Panc1 (cell line): ENCODE measurements at regions not wholly inside any gene's neighbourhood (a gene's known extent, or its start where the extent isn't known, plus 50 kb on each side); places are given as distances from the start of the nearest gene placed in this dataset.

Source experiments
- ATAC-seq: fragments of 200-7000 bp; cut with Tn5 transposase; 2 replicates; pipeline ENCODE4 v1.9.1; 2020; ENCODE audit warnings: mild to moderate bottlenecking, moderate library complexity
- BruUV-seq: library from RNA; stranded (reverse); fragments of 400-500 nt; replicated peaks from 2 replicates; lab custom pipeline; 2021; lab: Mats Ljungman, UMichigan
- CTCF ChIA-PET: fragments of 300-600 bp; sonication (Branson Sonifier 250); formaldehyde crosslinking; loops from one replicate; lab custom pipeline; 2022; ENCODE audit warnings: antibody characterized with exemption; lab: Charles Lee
- POLR2A ChIA-PET: fragments of 300-600 bp; sonication (Branson Sonifier 250); formaldehyde crosslinking; loops from one replicate; lab custom pipeline; 2022; ENCODE audit warnings: antibody characterized with exemption; lab: Charles Lee
- DNase-seq: peaks from one replicate; pipeline ENCODE4 v3.0.0-alpha.2; 2010; ENCODE audit warnings: low read depth, low spot score
- H3K27ac ChIP-seq: 2 replicates; pipeline ENCODE4 v1.5.1; 2011; ENCODE audit warnings: mild to moderate bottlenecking, low read length, inconsistent platforms
- H3K27me3 ChIP-seq: fragments of 200-500 bp; sonication (Bioruptor generic); 2 replicates; pipeline ENCODE4 v1.6.0; 2014; ENCODE audit warnings: low read length, inconsistent platforms; ENCODE audit not compliant: control insufficient read depth, insufficient read depth
- H3K36me3 ChIP-seq: fragments of 200-500 bp; sonication (Bioruptor generic); 2 replicates; pipeline ENCODE4 v1.5.1; 2014; ENCODE audit warnings: inconsistent platforms, mild to moderate bottlenecking, low read length, moderate library complexity; ENCODE audit not compliant: control insufficient read depth, insufficient read depth
- H3K4me1 ChIP-seq: 2 replicates; pipeline ENCODE4 v1.5.1; 2011; ENCODE audit warnings: inconsistent platforms, mild to moderate bottlenecking, low read length, moderate library complexity; ENCODE audit not compliant: control insufficient read depth, insufficient read depth
- H3K4me3 ChIP-seq, 2 experiments: 2 replicates each; pipeline ENCODE4 v1.5.1; 2011 to 2012; ENCODE audit warnings: low read depth in 2 of 2, low read length in 2 of 2, mild to moderate bottlenecking in 2 of 2, inconsistent platforms in 1 of 2, moderate library complexity in 1 of 2
- H3K9me3 ChIP-seq: fragments of 200-500 bp; sonication (Bioruptor generic); 2 replicates; pipeline ENCODE4 v1.5.1; 2014; ENCODE audit warnings: low read depth, mild to moderate bottlenecking, inconsistent platforms, low read length, moderate library complexity; ENCODE audit not compliant: control insufficient read depth, insufficient read depth
- CTCF ChIP-seq: fragments of 450-650 bp; IDR thresholded peaks from 2 replicates; pipeline ENCODE4 v1.5.1; 2017; ENCODE audit warnings: mild to moderate bottlenecking
- POLR2AphosphoS5 ChIP-seq: IDR thresholded peaks from 2 replicates; pipeline ENCODE4 v1.6.1; 2012; ENCODE audit warnings: mild to moderate bottlenecking, low read depth, low read length, moderate library complexity
- SIN3A ChIP-seq: IDR thresholded peaks from 2 replicates; pipeline ENCODE4 v1.6.1; 2012; ENCODE audit warnings: low read depth, mild to moderate bottlenecking, low read length, moderate library complexity, borderline replicate concordance; ENCODE audit not compliant: insufficient read depth
- TCF7L2 ChIP-seq: IDR thresholded peaks from 2 replicates; pipeline ENCODE4 v1.6.1; 2011; ENCODE audit warnings: mild to moderate bottlenecking, low read depth, low read length, inconsistent platforms
- in situ Hi-C: cut with HindIII; loops from 2 replicates; pipeline ENCODE4 v1.10.0; 2016; ENCODE audit warnings: low sequenced_read_pairs, low pct_unique_long_range_greater_than_20kb
- intact Hi-C: fragments of 100-400 bp; cut with micrococcal nuclease; formaldehyde crosslinking; loops from one replicate; pipeline ENCODE4 v1.10.0; 2022; ENCODE audit not compliant: unreplicated experiment
- TF ChIP-seq, protein P1 (sequence below), 2 experiments: IDR thresholded peaks; 2 replicates each; pipeline ENCODE4 v1.6.1; 2011 to 2012; ENCODE audit warnings: low read depth in 2 of 2, control low read depth in 1 of 2, low read length in 1 of 2, mild to moderate bottlenecking in 1 of 2, moderate library complexity in 1 of 2; ENCODE audit not compliant: insufficient read depth in 1 of 2

DNA sequence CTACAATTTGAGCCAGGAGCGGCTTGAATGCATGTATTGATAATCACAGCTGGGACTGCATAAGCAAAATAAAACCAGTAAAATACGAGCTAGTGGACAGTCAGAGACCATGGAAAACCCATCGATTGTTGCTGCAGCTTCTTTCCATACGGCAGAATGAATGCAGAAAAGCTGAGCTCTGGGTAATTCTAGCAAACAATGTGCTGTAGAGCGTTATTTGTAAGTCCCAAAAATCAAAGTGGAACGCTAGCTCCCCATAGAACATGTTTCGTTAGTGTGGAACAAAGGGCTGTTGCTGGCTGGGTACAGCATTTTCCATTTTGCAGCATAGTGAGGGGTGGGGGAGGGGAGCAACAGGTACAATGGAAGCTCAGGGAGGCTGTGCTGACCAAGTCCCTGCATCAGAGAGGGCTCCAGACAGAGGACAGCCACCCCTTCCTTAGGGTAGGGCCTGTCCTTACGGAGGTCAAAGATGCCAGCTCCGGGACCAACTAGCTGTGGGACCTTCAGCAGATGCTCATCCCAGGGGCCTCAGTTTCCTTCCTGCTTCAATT lies 74.1 kb downstream of the BOD1L2 start:
- CTCF ChIA-PET, result no interaction called here
- ATAC-seq (no peak), DNase-seq (no peak)
- POLR2A ChIA-PET, result no interaction called here
- no peak overlapping the region for H3K27ac ChIP-seq
- no peaks in the 10 kb centered on the region for H3K9me3 ChIP-seq
- no peaks in the 10 kb centered on the region for H3K27me3 ChIP-seq
- intact Hi-C loops (no loop called here), in situ Hi-C loops (no loop called here)
- BruUV-seq, result no TSS peak
- no peaks in the 10 kb centered on the region for H3K36me3 ChIP-seq
- TF ChIP-seq POLR2AphosphoS5 (no peak), SIN3A (no peak), TCF7L2 (no peak), CTCF (no peak)
- TF ChIP-seq, protein P1, sequence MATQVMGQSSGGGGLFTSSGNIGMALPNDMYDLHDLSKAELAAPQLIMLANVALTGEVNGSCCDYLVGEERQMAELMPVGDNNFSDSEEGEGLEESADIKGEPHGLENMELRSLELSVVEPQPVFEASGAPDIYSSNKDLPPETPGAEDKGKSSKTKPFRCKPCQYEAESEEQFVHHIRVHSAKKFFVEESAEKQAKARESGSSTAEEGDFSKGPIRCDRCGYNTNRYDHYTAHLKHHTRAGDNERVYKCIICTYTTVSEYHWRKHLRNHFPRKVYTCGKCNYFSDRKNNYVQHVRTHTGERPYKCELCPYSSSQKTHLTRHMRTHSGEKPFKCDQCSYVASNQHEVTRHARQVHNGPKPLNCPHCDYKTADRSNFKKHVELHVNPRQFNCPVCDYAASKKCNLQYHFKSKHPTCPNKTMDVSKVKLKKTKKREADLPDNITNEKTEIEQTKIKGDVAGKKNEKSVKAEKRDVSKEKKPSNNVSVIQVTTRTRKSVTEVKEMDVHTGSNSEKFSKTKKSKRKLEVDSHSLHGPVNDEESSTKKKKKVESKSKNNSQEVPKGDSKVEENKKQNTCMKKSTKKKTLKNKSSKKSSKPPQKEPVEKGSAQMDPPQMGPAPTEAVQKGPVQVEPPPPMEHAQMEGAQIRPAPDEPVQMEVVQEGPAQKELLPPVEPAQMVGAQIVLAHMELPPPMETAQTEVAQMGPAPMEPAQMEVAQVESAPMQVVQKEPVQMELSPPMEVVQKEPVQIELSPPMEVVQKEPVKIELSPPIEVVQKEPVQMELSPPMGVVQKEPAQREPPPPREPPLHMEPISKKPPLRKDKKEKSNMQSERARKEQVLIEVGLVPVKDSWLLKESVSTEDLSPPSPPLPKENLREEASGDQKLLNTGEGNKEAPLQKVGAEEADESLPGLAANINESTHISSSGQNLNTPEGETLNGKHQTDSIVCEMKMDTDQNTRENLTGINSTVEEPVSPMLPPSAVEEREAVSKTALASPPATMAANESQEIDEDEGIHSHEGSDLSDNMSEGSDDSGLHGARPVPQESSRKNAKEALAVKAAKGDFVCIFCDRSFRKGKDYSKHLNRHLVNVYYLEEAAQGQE (IDR thresholded peaks at IDR 0.05; ENCODE audit: insufficient read depth in 1 of 2, low read depth in 2 of 2, low read length in 1 of 2), result no peak
- H3K4me3 ChIP-seq, result no peak overlapping the region
- no peaks in the 10 kb centered on the region for H3K4me1 ChIP-seq

DNA sequence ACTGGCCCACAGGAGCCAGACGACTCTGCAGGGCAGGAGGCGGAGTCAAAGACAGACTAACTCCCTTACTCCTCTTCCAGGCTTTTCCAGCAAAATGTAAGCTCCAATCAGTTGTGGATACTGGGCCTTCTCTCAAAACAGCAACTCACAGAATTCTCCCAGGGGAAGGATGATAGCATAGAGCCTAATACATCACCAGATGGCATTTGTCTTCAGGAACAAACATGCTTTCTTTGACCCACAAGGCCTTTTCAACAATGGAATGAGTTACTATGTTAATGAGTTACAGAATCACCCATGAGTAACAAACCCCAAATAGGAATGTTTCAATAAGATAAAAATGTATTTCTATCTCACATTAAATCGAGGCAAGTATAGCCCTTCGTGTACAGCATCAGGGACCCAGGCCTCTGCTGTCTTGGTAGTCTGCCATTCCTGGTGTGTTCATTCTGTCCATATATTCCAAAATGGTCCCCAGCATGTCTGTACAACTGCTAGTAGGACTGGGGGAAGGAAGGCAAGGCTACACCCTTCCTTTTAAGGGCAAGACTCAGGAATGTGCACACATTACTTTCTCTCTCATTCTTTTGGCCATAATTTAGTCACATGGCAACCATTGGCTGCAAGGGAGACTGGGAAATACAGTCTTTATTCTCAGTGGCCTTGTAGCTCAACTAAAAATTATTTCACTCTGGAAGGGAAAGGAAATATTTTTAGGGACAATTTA lies 76.4 kb downstream of the BOD1L2 start:
- ChIA-PET POLR2A (no interaction called here), CTCF (no interaction called here)
- ATAC-seq (no peak), DNase-seq (no peak)
- TF ChIP-seq SIN3A (no peak), TCF7L2 (no peak), CTCF (no peak), POLR2AphosphoS5 (no peak)
- TF ChIP-seq, protein P1 (IDR thresholded peaks at IDR 0.05; ENCODE audit: insufficient read depth in 1 of 2, low read depth in 2 of 2, low read length in 1 of 2), result no peak
- no peak overlapping the region for H3K4me3 ChIP-seq
- H3K4me1 ChIP-seq, result no peaks in the 10 kb centered on the region
- intact Hi-C loops, result no loop called here
- H3K27ac ChIP-seq, result no peak overlapping the region
- BruUV-seq, result no TSS peak
- no peaks in the 10 kb centered on the region for H3K9me3 ChIP-seq
- H3K36me3 ChIP-seq, result no peaks in the 10 kb centered on the region
- H3K27me3 ChIP-seq, result no peaks in the 10 kb centered on the region
- in situ Hi-C loops, result no loop called here
